Mucosa of descending colon (tissue), 3 donors: ENCODE measurements at regions not wholly inside any gene's neighbourhood (a gene's known extent, or its start where the extent isn't known, plus 50 kb on each side); places are given as distances from the start of the nearest gene placed in this dataset.

Experiments used
- ATAC-seq: fragments of 200-7000 bp; cut with Tn5 transposase; one replicate; pipeline ENCODE4 v1.9.1; 2020; ENCODE audit warnings: mild to moderate bottlenecking, moderate library complexity
- DNase-seq, 3 donors: peaks; one replicate each; pipeline ENCODE4 v3.0.0-alpha.2; 2020
- H3K36me3 ChIP-seq: fragments of 200-600 bp; one replicate; pipeline ENCODE4 v1.8.0; 2021; ENCODE audit warnings: low read depth, mild to moderate bottlenecking
- H3K4me1 ChIP-seq: fragments of 200-600 bp; one replicate; pipeline ENCODE4 v1.8.0; 2021; ENCODE audit warnings: low read depth, mild to moderate bottlenecking
- H3K4me3 ChIP-seq: fragments of 200-600 bp; one replicate; pipeline ENCODE4 v1.8.0; 2021; ENCODE audit warnings: mild to moderate bottlenecking
- H3K9me3 ChIP-seq: fragments of 200-600 bp; one replicate; pipeline ENCODE4 v1.8.0; 2021; ENCODE audit warnings: mild to moderate bottlenecking
- intact Hi-C, 2 donors: fragments of 100-400 bp; cut with DNase I in 1 of 2; cut with micrococcal nuclease in 1 of 2; formaldehyde crosslinking; loops; one replicate each; pipeline versions ENCODE4 v1.11.0 to v1.11.1; 2022; cut with DNase I, micrococcal nuclease
- TF ChIP-seq, protein P1 (sequence below): fragments of 200-600 bp; IDR thresholded peaks from one replicate; pipeline ENCODE4 v1.8.0; 2022; ENCODE audit warnings: antibody characterized with exemption, mild to moderate bottlenecking
- donor health status: DM: no; HTN: no; CAD: no; lungs with moderate emphysema.
- donor health status: DM: no; HTN: no; CAD: no.
- donor health status: DM: no; HTN: yes; CAD: no.

DNA sequence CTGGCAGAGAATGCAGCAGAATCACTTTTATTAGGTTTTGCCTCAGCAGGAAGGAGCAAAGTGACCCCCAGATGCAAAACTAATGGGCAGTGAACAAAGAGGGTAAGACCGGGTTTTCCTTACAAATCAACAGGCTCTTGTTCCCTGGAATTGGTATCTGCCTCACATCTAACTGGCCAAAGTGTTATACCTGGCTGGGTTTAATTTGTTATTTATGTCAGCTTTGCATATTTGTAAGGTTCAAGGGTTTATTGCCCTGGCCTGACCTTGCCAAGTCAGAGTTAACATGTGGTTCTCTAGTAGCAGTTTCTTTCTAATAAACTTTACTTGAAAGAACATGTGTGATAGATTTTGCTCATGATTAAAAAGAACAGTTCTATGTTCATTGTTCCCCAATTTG is 431.7 kb upstream of the NR2F2 start:
- Histone ChIP-seq H3K4me1 (no peaks in the 10 kb centered on the region), H3K36me3 (no peaks in the 10 kb centered on the region), H3K4me3 (no peak overlapping the region), H3K9me3 (no peaks in the 10 kb centered on the region)
- intact Hi-C loops, result no loop called here
- no peak for ATAC-seq
- no peak for DNase-seq
- TF ChIP-seq, protein P1, sequence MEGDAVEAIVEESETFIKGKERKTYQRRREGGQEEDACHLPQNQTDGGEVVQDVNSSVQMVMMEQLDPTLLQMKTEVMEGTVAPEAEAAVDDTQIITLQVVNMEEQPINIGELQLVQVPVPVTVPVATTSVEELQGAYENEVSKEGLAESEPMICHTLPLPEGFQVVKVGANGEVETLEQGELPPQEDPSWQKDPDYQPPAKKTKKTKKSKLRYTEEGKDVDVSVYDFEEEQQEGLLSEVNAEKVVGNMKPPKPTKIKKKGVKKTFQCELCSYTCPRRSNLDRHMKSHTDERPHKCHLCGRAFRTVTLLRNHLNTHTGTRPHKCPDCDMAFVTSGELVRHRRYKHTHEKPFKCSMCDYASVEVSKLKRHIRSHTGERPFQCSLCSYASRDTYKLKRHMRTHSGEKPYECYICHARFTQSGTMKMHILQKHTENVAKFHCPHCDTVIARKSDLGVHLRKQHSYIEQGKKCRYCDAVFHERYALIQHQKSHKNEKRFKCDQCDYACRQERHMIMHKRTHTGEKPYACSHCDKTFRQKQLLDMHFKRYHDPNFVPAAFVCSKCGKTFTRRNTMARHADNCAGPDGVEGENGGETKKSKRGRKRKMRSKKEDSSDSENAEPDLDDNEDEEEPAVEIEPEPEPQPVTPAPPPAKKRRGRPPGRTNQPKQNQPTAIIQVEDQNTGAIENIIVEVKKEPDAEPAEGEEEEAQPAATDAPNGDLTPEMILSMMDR, result no peak

DNA sequence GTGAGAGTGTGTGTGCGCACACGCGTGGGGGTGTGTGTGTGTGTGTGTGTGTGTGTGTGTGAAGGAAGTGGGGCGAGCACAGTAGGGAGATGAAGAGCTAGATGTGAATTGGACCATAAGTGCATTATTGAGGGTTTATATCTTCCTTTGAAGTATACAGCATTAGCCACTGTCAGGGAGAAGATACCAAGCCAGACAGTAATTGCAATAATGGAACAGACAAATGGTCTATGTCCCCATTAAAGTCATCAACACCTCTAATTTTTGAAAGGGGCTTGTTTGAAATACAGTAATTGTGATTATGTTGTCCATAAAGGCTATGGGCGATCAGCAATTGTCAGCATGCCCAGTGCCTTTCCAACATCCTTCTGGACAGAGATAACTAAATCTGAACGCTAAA is 429.2 kb upstream of the NR2F2 start:
- TF ChIP-seq, protein P1, result no peak
- intact Hi-C loops, result no loop called here
- Histone ChIP-seq H3K9me3 (no peaks in the 10 kb centered on the region), H3K4me1 (no peaks in the 10 kb centered on the region), H3K4me3 (no peak overlapping the region), H3K36me3 (no peaks in the 10 kb centered on the region)
- ATAC-seq, result no peak
- no peak for DNase-seq

DNA sequence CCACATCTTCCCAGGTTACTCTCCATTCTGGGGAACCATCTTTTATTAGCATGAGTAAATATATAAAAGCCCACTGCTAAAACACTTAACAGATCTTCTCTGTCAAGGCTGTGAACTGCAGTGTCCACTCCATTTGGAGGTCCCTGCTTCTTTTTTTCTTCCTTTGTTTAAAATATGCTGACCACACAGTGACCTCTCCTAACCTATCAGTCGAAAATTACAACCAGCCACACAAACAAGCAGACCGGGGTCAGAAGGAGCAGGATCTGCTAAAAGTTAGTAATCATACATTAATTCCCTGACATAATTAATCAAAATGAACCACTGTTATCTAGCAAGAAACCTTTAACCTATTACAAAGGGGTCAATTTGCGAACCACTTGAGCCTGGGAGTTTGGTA is 427.9 kb upstream of the NR2F2 start:
- TF ChIP-seq, protein P1, result no peak
- ATAC-seq (no peak), DNase-seq (no peak)
- H3K4me1 ChIP-seq, result no peaks in the 10 kb centered on the region
- no peak overlapping the region for H3K4me3 ChIP-seq
- intact Hi-C loops, result no loop called here
- no peaks in the 10 kb centered on the region for H3K9me3 ChIP-seq
- H3K36me3 ChIP-seq, result no peaks in the 10 kb centered on the region

DNA sequence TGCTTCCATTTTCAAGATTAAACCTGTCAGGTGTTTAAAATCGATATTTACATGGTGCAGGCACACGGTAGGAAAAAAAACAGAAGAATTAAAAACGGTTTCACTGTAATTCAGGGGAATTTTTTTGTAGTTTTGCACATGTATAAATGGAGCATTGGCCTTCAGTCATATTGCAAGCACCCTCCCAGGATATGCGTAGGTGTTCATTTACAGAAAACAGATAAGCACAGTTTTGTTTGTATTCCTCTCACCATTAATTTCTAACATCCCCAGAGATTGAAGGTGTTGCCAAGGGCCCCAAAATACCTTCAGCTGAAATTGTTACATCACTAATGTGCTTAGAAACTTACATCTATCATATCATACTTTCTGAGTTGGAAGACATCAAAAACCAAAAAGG is 427.1 kb upstream of the NR2F2 start:
- no peak overlapping the region for H3K4me3 ChIP-seq
- intact Hi-C loops, result no loop called here
- no peaks in the 10 kb centered on the region for H3K4me1 ChIP-seq
- no peaks in the 10 kb centered on the region for H3K36me3 ChIP-seq
- TF ChIP-seq, protein P1, result no peak
- no peaks in the 10 kb centered on the region for H3K9me3 ChIP-seq
- no peak for ATAC-seq
- DNase-seq, result no peak

DNA sequence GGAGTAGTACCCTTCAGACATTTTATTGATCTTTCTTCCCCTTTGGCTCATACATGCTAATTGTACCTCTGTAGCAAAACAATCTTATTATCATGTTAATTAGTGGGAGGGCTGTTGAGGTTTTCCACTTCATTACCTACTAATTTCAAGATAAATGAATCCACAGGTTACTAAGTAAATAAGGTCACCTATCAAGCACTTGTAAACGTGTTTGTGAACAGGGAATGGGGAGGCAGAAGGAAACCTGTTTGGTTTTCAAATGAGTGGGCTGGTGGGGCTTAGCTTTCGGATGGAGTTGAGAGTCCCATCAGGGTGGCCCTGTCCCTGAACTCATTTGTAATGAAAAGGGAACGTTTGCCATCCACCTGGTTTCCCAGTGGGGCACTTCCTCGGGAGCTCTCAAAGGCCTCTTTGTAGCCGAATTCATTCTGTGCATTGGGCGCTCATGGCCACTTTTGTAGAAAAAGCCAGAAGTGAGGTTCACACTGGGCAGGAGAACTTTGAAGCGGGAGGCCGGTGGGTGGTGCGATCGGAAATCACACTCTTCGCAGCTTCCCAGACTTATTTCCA is 419.8 kb upstream of the NR2F2 start:
- Histone ChIP-seq H3K36me3 (no peaks in the 10 kb centered on the region), H3K4me3 (no peak overlapping the region), H3K9me3 (no peaks in the 10 kb centered on the region), H3K4me1 (no peaks in the 10 kb centered on the region)
- TF ChIP-seq, protein P1, result no peak
- ATAC-seq (no peak), DNase-seq (no peak)
- intact Hi-C loops, result no loop called here
